Testis (tissue), 2 donors: ENCODE measurements at regions not wholly inside any gene's neighbourhood (a gene's known extent, or its start where the extent isn't known, plus 50 kb on each side); places are given as distances from the start of the nearest gene placed in this dataset.

Experiments used
- CTCF ChIP-seq, 3 experiments: fragments of 450-650 bp in 2 of 3; fragments of 200-600 bp in 1 of 3; sonication (generic) in 1 of 3; IDR thresholded peaks; one replicate each; pipeline ENCODE4 v1.5.1; 2016 to 2019; ENCODE audit warnings: antibody characterized with exemption in 3 of 3, mild to moderate bottlenecking in 2 of 3, moderate library complexity in 1 of 3
- POLR2A ChIP-seq: fragments of 450-650 bp; IDR thresholded peaks from one replicate; pipeline ENCODE4 v1.6.1; 2017; ENCODE audit warnings: antibody characterized with exemption, mild to moderate bottlenecking, moderate library complexity

- TF ChIP-seq POLR2A (no peak), CTCF (IDR thresholded peaks at IDR 0.05) (no peak)
These were observed 84.3 kb downstream of the RPRM start for GRCh38 chr2:153394247-153394646.
